ENCODE measurements at regions not wholly inside any gene's neighbourhood (a gene's known extent, or its start where the extent isn't known, plus 50 kb on each side); places are given as distances from the start of the nearest gene placed in this dataset.
"Not testable (repeated sequence)": the region's sequence is repeated elsewhere in the genome, so short reads cannot be mapped to it uniquely, and the experiment has no call there.

GRCh38 chr6:6872459-6873344, 235.1 kb upstream of the RREB1 start:
- DNase-seq = no peak

GRCh38 chr6:6873778-6874177, 234.0 kb upstream of the RREB1 start:
- DNase-seq = no peak

GRCh38 chr6:6875818-6876470, 231.8 kb upstream of the RREB1 start:
- DNase-seq = no peak

- DNase-seq = not testable (repeated sequence)
Observed at GRCh38 chr6:6877792-6878191, 230.0 kb upstream of the RREB1 start.

- DNase-seq = no peak
Observed at GRCh38 chr6:6878887-6879585, 228.7 kb upstream of the RREB1 start.

- not testable (repeated sequence) for DNase-seq
Observed at GRCh38 chr6:6879586-6879974, 228.2 kb upstream of the RREB1 start.

- DNase-seq = no peak
Observed at GRCh38 chr6:6880745-6881437, 226.9 kb upstream of the RREB1 start.

DNA sequence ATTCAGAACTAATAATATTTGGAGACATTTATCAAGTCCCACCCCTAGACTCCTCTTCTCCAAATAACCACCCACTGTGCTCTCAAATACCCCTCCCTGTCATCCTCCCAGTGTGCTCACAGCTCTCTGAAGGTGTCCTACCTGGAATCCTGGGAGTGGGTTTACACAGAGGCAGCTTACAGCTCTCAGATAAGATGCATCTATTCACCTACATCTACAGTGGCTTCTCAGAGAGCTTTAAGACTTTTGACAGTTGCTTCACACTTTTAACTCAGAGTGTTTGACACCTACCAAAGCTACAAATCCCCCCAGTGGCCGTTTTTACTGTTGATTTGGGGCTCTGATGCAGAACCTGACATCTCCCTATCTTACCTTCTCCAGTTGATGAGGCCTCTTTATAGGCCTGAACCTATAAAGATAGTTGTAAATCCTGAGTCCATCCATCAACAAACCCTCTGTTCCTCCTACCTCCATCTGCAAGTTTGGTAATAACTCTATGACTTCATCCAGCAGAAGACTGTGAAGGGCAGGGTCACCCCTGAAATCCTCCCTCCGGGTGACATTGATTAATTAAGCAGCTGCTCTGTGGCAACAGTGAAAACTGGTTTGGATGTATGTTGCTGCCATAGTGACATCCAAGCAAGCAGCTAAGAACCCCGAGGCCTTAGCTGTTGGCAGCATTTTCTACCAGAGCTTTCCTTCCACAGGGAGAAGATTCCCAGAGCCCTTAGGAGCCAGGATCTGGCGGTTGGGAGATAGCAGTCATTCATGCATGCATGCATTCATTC, 226.1 kb upstream of the RREB1 start:
- DNase-seq = no peak

DNA sequence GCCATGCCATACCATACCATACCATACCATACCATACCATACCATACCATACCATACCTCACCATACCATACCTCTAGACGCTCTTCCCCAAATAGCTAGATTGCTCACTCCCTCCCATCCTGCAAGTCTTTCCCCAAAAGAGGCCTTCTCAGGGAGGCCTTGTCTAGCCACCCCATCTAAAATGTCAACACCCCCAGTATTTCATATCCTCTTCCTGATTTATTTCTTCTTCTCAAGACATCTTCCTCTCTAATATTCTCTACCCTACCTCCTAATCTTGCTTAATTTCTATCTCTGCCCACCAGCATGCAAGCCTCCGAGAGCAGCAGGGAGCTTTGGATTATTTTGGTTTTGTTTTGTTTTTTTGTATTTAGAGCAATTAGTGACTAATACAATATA, 225.2 kb upstream of the RREB1 start:
- DNase-seq = no peak

- no peak for DNase-seq
Observed at GRCh38 chr6:6883011-6883410, 224.8 kb upstream of the RREB1 start.

DNA sequence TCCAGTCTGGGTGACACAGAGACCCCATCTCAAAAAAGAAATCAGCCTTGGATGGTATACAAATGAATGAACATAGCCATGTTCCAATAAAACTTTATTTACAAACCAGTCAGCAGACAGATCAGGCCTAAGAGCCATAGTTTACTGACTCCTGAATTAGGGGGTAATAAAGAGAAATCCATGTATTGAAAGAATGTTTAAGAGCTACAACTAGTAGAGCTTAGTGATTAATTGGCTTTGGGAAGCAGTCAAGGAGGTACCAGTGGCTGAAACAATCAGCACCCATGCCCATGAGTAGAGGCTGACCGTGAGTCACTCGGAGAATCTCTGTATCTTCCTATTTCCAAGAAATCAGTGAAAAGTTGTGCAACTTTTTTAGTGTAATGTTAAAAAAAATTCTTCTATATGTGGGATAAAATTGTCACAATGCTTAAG, 223.6 kb upstream of the RREB1 start:
- no peak for DNase-seq

DNA sequence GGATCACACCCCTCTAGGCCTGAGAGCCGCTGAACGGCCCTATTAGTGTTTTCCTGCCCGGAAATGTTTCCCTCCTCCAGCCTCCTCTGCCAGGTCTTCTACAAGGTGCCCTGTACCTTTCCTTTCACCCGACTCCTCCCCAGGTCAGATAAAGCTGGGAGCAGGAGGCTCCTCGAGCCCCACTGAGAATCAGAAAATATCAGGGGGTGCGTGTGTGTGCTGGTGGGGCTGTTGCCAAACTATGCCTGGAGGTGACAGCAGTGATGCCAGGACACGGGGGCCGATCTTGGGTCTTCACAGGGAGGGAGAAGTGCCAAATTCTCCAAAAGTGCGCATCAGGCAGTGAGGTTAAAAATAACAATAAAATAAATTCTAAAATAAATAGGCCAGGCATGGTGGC, 222.8 kb upstream of the RREB1 start:
- no peak for DNase-seq

- DNase-seq = no peak
Observed at GRCh38 chr6:6885521-6886170, 222.1 kb upstream of the RREB1 start.

DNA sequence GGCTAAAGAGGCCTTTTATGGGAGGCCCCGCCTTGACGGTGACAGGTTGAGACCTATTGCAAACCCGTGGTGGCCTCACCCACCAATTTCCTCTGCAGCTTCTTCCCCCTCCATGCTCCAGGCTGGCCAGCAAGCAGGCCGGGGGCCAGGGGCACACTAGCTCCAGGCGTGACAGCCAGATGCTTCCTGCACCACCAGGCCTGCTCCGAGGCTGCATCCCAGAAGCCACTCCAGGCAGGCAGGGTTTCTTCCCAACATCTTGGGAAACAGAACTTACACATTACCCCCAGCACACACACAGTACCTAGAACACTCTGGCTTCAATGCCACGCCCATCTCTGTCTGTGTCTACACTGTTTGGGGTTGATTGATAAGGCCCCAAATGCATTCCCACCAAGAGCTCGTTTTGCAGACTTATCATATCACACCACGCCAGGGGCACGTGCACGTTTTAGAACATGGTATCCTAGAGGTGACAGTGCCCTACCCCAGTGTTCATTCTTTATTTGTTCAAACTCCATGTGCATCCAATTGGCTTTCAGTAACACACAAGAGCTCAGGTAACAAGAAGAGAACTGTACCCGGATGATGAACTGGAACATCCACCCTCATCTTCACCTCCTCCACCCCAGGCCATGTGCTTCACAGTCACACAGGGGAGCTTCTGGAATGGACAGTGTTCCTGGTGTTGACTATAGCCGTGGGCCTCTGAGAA, 221.4 kb upstream of the RREB1 start:
- DNase-seq = no peak

DNA sequence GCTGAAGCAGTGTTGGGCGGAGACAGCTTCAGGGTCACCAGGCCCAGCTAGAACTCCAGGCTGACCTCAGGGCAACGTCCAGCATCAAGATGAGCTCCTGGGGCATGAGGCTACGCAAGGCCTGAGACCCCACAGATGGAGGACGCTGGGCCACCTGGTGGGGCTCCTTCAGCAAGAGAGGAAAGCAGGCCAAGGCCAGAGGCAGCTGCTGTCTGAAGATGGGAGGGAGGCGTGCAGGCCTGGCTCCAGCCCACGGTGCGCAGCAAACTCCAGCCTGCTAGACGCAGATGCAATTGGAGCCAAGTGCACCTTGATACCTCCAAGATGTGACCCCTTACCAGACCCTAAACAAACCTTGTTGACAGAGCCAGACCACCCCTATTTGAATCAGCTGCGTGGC, 220.9 kb upstream of the RREB1 start:
- no peak for DNase-seq

GRCh38 chr6:6889601-6890000, 218.2 kb upstream of the RREB1 start:
- no peak for DNase-seq

- no peak for DNase-seq
Observed at GRCh38 chr6:6890400-6890858, 217.3 kb upstream of the RREB1 start.

DNA sequence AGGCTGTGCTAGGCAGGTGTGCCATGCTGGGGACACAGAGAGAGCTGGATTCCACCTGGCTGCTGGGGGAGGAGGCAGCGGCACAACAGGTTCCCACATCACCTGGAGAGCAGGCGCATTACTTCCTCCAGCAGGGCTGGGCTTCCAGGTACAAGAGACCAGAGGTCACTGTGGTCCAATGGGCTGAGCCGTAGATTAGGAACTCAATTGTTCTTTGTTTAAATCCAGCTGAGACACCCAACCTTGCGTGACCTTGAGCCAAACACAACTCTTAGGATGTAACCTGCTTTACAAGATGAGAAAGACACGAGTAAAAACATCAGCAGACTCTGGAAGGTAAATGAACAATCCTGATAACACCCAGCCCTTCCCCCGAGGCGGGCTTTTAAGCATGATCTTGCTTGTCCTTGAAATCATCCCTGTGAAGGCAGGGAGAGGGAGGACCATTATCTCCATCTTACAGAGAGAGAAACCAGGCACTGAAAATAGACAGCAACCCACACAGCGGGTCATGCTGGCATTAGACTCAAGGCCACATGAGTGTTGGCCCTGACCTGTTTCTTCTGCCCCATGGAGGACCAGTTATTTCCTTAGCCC, 216.5 kb upstream of the RREB1 start:
- no peak for DNase-seq

GRCh38 chr6:6891949-6892461, 215.8 kb upstream of the RREB1 start:
- DNase-seq = no peak
